ENCODE measurements at regions not wholly inside any gene's neighbourhood (a gene's known extent, or its start where the extent isn't known, plus 50 kb on each side); places are given as distances from the start of the nearest gene placed in this dataset.

DNA sequence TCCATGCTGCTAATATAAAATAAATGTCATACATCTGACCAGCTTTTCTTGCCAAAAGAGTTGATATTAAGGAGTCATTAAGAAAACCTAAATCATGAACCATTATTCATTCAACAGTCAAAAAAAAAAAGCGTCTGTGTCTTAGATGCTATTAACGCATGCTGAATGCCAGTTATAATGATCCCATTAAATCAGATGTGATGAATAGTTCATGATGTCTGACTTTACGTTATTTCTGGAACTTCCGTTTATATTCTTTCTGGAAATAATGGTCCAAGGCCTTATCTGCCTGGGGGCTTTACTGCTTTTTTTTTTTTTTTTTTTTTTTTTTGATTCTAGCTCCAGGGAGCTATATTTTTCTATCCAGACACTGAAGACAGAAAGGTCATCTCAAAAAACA is 877.1 kb downstream of the HACE1 start:
- TF ChIP-seq, protein P1, sequence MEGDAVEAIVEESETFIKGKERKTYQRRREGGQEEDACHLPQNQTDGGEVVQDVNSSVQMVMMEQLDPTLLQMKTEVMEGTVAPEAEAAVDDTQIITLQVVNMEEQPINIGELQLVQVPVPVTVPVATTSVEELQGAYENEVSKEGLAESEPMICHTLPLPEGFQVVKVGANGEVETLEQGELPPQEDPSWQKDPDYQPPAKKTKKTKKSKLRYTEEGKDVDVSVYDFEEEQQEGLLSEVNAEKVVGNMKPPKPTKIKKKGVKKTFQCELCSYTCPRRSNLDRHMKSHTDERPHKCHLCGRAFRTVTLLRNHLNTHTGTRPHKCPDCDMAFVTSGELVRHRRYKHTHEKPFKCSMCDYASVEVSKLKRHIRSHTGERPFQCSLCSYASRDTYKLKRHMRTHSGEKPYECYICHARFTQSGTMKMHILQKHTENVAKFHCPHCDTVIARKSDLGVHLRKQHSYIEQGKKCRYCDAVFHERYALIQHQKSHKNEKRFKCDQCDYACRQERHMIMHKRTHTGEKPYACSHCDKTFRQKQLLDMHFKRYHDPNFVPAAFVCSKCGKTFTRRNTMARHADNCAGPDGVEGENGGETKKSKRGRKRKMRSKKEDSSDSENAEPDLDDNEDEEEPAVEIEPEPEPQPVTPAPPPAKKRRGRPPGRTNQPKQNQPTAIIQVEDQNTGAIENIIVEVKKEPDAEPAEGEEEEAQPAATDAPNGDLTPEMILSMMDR (IDR thresholded peaks at IDR 0.05): no peak
- no peak for TF ChIP-seq POLR2A (IDR thresholded peaks at IDR 0.05)
